Keratinocyte (primary cell): ENCODE measurements at regions not wholly inside any gene's neighbourhood (a gene's known extent, or its start where the extent isn't known, plus 50 kb on each side); places are given as distances from the start of the nearest gene placed in this dataset.

Source experiments
- CTCF ChIP-seq, 3 experiments: IDR thresholded peaks in 1 of 3; conservative IDR thresholded peaks in 1 of 3; optimal IDR thresholded peaks in 1 of 3; 2 replicates in 2 of 3; 3 replicates in 1 of 3; pipeline versions ENCODE3 to v1.5.1; 2011; ENCODE audit warnings: low read length in 3 of 3, mild to moderate bottlenecking in 3 of 3, moderate library complexity in 2 of 3, control low read depth in 1 of 3, inconsistent platforms in 1 of 3; ENCODE audit not compliant: insufficient read depth in 2 of 3; ENCODE audit errors: extremely low read depth in 1 of 3
- EZH2 ChIP-seq: IDR thresholded peaks from one replicate; pipeline ENCODE4 v1.6.1; 2012; ENCODE audit warnings: inconsistent platforms, mild to moderate bottlenecking, low read length, moderate library complexity

GRCh38 chr2:118242216-118242615 lies 153.9 kb downstream of the INSIG2 start:
- TF ChIP-seq CTCF (optimal IDR thresholded peaks at IDR 0.05 in 1 of 3, IDR thresholded peaks at IDR 0.05 in 1 of 3, conservative IDR thresholded peaks at IDR 0.05 in 1 of 3; ENCODE audit: extremely low read depth in 1 of 3, insufficient read depth in 2 of 3, low read length in 3 of 3) (no peak), EZH2 (no peak)
